Peyer's patch (tissue), 4 donors: ENCODE measurements at regions not wholly inside any gene's neighbourhood (a gene's known extent, or its start where the extent isn't known, plus 50 kb on each side); places are given as distances from the start of the nearest gene placed in this dataset.

Experiments used
- POLR2A ChIP-seq, 2 donors: fragments of 450-650 bp; IDR thresholded peaks; one replicate each; pipeline ENCODE4 v1.5.1; 2017; ENCODE audit warnings: antibody characterized with exemption in 2 of 2, mild to moderate bottlenecking in 2 of 2, moderate library complexity in 2 of 2
- TF ChIP-seq, protein P1 (sequence below), 6 experiments: fragments of 450-650 bp in 4 of 6; fragments of 200-600 bp in 2 of 6; sonication (generic) in 1 of 6; IDR thresholded peaks; one replicate each; pipeline ENCODE4 v1.5.1; 2017 to 2019; ENCODE audit warnings: antibody characterized with exemption in 6 of 6, mild to moderate bottlenecking in 3 of 6, moderate library complexity in 1 of 6

DNA sequence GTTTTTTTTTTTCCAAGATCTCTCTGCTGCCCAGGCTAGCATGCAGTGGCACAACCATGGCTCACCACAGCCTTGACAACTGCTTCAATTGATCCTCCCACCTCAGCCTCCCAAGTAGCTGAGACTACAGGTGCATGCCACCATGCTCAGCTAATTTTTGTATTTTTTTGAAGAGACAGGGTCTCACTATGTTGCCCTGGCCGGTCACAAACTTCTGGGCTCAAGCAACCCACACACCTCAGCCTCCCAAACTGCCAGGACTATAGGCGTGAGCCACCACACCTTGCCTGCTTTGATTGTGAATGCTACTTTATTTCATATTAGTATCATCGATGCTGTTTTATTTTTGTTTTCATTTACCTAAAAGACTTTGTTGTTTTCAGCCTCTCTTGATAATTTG lies 81.5 kb upstream of the GNAZ start:
- TF ChIP-seq, protein P1, sequence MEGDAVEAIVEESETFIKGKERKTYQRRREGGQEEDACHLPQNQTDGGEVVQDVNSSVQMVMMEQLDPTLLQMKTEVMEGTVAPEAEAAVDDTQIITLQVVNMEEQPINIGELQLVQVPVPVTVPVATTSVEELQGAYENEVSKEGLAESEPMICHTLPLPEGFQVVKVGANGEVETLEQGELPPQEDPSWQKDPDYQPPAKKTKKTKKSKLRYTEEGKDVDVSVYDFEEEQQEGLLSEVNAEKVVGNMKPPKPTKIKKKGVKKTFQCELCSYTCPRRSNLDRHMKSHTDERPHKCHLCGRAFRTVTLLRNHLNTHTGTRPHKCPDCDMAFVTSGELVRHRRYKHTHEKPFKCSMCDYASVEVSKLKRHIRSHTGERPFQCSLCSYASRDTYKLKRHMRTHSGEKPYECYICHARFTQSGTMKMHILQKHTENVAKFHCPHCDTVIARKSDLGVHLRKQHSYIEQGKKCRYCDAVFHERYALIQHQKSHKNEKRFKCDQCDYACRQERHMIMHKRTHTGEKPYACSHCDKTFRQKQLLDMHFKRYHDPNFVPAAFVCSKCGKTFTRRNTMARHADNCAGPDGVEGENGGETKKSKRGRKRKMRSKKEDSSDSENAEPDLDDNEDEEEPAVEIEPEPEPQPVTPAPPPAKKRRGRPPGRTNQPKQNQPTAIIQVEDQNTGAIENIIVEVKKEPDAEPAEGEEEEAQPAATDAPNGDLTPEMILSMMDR (IDR thresholded peaks at IDR 0.05) = no peak
- TF ChIP-seq POLR2A (IDR thresholded peaks at IDR 0.05) = no peak
